Vagina (tissue), 2 donors: ENCODE measurements at regions not wholly inside any gene's neighbourhood (a gene's known extent, or its start where the extent isn't known, plus 50 kb on each side); places are given as distances from the start of the nearest gene placed in this dataset.

Experiments used
- DNase-seq, 2 donors: peaks; one replicate each; pipeline ENCODE4 v3.0.0-alpha.2; 2017; ENCODE audit errors: extremely low spot score in 2 of 2
- H3K27ac ChIP-seq: fragments of 200-600 bp; sonication (generic); one replicate; pipeline ENCODE4 v1.5.1; 2019
- H3K27me3 ChIP-seq: fragments of 200-600 bp; sonication (generic); one replicate; pipeline ENCODE4 v1.5.1; 2019
- H3K36me3 ChIP-seq, 2 donors: fragments of 200-600 bp; sonication (generic); one replicate each; pipeline ENCODE4 v1.5.1; 2017 to 2019
- H3K4me1 ChIP-seq: fragments of 200-600 bp; sonication (generic); one replicate; pipeline ENCODE4 v1.5.1; 2019
- H3K4me3 ChIP-seq, 2 donors: fragments of 200-600 bp; sonication (generic); 1 replicate in 1 of 2; 2 replicates in 1 of 2; pipeline ENCODE4 v1.5.1; 2016 to 2019
- H3K9me3 ChIP-seq: fragments of 200-600 bp; sonication (generic); one replicate; pipeline ENCODE4 v1.5.1; 2019
- POLR2A ChIP-seq, 2 donors: fragments of 450-650 bp; IDR thresholded peaks; one replicate each; pipeline ENCODE4 v1.6.1; 2017; ENCODE audit warnings: antibody characterized with exemption in 2 of 2, mild to moderate bottlenecking in 2 of 2, moderate library complexity in 2 of 2
- POLR2AphosphoS5 ChIP-seq, 2 donors: sonication (generic); formaldehyde crosslinking; IDR thresholded peaks; one replicate each; pipeline ENCODE4 v1.9.0; 2017; ENCODE audit warnings: antibody characterized with exemption in 2 of 2, mild to moderate bottlenecking in 2 of 2, low read depth in 1 of 2; ENCODE audit not compliant: insufficient read depth in 1 of 2
- intact Hi-C: fragments of 100-400 bp; cut with DNase I; formaldehyde crosslinking; loops from one replicate; pipeline ENCODE4 v1.15.1; 2023
- TF ChIP-seq, protein P1 (sequence below), 3 experiments: fragments of 450-650 bp in 2 of 3; fragments of 200-600 bp in 1 of 3; sonication (generic) in 1 of 3; IDR thresholded peaks; one replicate each; pipeline ENCODE4 v1.5.1; 2017 to 2019; ENCODE audit warnings: antibody characterized with exemption in 3 of 3, mild to moderate bottlenecking in 2 of 3, moderate library complexity in 2 of 3

DNA sequence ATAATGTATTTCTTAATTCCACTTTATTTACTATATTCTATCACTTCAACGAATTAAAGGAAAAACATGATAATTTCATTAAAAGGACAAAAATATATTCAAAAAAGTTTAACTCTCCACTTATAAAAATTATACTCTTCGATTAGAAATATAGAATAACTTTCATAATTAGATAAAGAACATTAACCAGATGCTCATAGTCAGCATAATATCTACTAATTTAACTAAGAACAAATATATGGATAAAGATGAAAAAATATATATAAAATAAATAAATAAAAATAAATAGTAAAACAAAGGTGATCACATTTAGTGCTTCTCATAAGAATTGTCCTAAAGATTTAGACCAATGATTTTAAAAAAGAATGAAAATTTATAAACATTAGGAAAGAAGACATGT, 1065.2 kb upstream of the CNTN5 start:
- TF ChIP-seq POLR2A (IDR thresholded peaks at IDR 0.05) = no peak
- TF ChIP-seq, protein P1, sequence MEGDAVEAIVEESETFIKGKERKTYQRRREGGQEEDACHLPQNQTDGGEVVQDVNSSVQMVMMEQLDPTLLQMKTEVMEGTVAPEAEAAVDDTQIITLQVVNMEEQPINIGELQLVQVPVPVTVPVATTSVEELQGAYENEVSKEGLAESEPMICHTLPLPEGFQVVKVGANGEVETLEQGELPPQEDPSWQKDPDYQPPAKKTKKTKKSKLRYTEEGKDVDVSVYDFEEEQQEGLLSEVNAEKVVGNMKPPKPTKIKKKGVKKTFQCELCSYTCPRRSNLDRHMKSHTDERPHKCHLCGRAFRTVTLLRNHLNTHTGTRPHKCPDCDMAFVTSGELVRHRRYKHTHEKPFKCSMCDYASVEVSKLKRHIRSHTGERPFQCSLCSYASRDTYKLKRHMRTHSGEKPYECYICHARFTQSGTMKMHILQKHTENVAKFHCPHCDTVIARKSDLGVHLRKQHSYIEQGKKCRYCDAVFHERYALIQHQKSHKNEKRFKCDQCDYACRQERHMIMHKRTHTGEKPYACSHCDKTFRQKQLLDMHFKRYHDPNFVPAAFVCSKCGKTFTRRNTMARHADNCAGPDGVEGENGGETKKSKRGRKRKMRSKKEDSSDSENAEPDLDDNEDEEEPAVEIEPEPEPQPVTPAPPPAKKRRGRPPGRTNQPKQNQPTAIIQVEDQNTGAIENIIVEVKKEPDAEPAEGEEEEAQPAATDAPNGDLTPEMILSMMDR (IDR thresholded peaks at IDR 0.05) = no peak
- TF ChIP-seq POLR2AphosphoS5 (IDR thresholded peaks at IDR 0.05; ENCODE audit: insufficient read depth in 1 of 2, low read depth in 1 of 2) = no peak
- no peaks in the 10 kb centered on the region for H3K36me3 ChIP-seq
- no peak for DNase-seq
- no peaks in the 10 kb centered on the region for H3K9me3 ChIP-seq
- intact Hi-C loops = no loop called here
- H3K27ac ChIP-seq = no peak overlapping the region
- no peaks in the 10 kb centered on the region for H3K27me3 ChIP-seq
- H3K4me1 ChIP-seq = no peaks in the 10 kb centered on the region
- H3K4me3 ChIP-seq = no peak overlapping the region

DNA sequence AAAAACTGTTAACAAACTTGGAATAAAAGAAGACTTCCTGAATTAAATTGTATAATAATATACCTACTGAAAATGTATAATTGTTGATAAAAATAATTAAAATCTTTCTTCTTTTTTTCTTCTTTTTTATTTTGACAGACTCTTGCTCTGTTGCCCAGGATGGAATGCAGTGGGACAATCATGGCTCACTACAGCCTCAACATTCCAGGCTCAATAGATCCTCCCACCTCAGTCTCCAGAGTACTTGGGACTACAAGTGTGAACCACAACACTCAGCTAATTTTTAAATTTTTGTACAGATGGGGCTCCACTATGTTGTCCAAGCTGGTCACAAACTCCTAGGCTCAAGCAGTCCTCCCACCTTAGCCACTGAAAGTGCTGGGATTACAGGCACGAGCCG, 1063.8 kb upstream of the CNTN5 start:
- H3K4me3 ChIP-seq = no peak overlapping the region
- DNase-seq = no peak
- no peak for TF ChIP-seq POLR2A (IDR thresholded peaks at IDR 0.05)
- TF ChIP-seq POLR2AphosphoS5 (IDR thresholded peaks at IDR 0.05; ENCODE audit: insufficient read depth in 1 of 2, low read depth in 1 of 2) = no peak
- TF ChIP-seq, protein P1 (IDR thresholded peaks at IDR 0.05) = no peak
- no peaks in the 10 kb centered on the region for H3K36me3 ChIP-seq
- H3K4me1 ChIP-seq = no peaks in the 10 kb centered on the region
- intact Hi-C loops = no loop called here
- no peak overlapping the region for H3K27ac ChIP-seq
- no peaks in the 10 kb centered on the region for H3K9me3 ChIP-seq
- H3K27me3 ChIP-seq = no peaks in the 10 kb centered on the region

DNA sequence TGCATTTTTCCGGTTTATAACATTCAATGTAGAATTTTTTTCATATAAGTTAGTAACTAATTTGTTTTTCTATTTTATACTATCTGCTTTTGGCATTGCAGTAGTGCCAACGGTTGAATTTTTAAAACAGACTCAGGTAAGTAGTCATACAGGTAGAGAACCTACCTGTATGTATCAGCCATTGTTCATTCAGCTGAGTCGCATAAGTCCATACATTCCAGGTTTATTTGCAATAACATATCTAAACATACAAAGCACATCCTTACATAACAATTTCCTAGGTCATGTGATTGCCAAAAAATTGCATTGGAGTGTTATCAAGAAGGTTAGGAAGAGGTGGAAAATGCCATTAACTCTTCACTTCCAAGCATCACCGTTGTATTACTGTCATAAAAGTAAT, 1059.3 kb upstream of the CNTN5 start:
- no peak for TF ChIP-seq POLR2AphosphoS5 (IDR thresholded peaks at IDR 0.05; ENCODE audit: insufficient read depth in 1 of 2, low read depth in 1 of 2)
- no peaks in the 10 kb centered on the region for H3K27me3 ChIP-seq
- H3K27ac ChIP-seq = no peak overlapping the region
- intact Hi-C loops = no loop called here
- H3K9me3 ChIP-seq = no peaks in the 10 kb centered on the region
- no peaks in the 10 kb centered on the region for H3K4me1 ChIP-seq
- H3K4me3 ChIP-seq = no peak overlapping the region
- no peaks in the 10 kb centered on the region for H3K36me3 ChIP-seq
- no peak for DNase-seq

DNA sequence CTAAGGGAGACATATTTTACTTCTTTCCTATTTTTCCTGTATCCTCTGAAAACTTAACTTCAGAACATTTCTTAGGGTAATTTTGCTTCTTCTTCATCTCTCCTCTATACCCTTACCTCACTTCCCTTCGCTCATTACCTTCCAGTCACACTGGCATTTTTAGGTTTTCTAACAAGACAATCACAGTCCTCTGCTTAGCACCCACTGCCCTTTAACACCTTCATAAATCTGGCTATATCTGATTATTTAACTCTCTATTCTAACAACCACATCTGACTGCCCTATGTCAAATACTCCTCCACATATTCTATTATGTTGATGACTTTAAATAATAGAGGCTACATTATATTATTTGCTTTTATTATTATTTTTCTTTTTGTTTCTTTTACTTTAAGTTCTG, 1058.0 kb upstream of the CNTN5 start:
- DNase-seq = no peak
- Histone ChIP-seq H3K36me3 (no peaks in the 10 kb centered on the region), H3K4me1 (no peaks in the 10 kb centered on the region), H3K9me3 (no peaks in the 10 kb centered on the region), H3K4me3 (no peak overlapping the region), H3K27ac (no peak overlapping the region), H3K27me3 (no peaks in the 10 kb centered on the region)
- intact Hi-C loops = no loop called here
- no peak for TF ChIP-seq POLR2A (IDR thresholded peaks at IDR 0.05)
- TF ChIP-seq, protein P1 (IDR thresholded peaks at IDR 0.05) = no peak
- TF ChIP-seq POLR2AphosphoS5 (IDR thresholded peaks at IDR 0.05; ENCODE audit: insufficient read depth in 1 of 2, low read depth in 1 of 2) = no peak

DNA sequence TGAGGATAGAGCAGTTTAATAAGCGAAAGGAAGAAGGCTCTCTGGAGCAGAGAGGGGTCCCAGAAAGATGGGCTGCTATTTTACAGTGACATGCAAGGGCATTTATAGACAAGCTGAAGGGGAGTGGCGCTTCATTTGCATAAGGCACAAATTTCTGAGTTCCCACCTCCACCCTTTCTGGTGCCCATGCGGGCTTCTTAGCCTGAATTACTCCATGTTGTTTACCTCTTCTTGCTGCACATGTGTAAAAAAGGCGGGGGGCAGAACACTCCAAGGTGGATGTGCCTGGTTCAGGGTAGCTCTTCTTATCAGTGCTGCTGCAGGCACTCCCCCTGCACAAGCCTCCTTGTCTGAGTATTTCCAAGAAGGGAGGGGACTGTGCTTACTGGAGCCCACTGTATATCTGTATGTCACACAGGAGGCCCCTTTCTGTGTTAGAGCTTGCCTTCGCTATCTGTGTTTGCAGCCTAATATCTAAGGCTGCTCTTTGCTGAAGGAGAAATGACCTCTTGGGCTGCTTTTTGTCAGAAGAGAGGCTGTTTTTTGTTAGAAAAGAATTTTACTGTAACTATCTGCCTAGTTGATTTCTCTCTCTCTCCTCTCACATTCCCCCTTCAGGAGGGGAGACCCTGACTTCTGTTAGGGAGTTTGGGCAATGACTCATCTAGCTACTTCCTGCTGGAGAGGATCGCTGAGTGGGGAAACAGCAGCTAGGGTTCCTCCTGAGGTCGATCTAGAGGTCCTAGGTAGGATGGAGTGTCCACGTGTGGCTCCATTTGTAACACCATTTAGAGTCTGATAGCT, 1057.0 kb upstream of the CNTN5 start:
- TF ChIP-seq POLR2A (IDR thresholded peaks at IDR 0.05) = no peak
- TF ChIP-seq POLR2AphosphoS5 (IDR thresholded peaks at IDR 0.05; ENCODE audit: insufficient read depth in 1 of 2, low read depth in 1 of 2) = no peak
- TF ChIP-seq, protein P1 (IDR thresholded peaks at IDR 0.05) = no peak
- H3K4me3 ChIP-seq = no peak overlapping the region
- no peaks in the 10 kb centered on the region for H3K4me1 ChIP-seq
- intact Hi-C loops = no loop called here
- no peaks in the 10 kb centered on the region for H3K27me3 ChIP-seq
- H3K27ac ChIP-seq = no peak overlapping the region
- no peaks in the 10 kb centered on the region for H3K9me3 ChIP-seq
- DNase-seq = no peak
- no peaks in the 10 kb centered on the region for H3K36me3 ChIP-seq
